Sigmoid colon (tissue), 6 donors: ENCODE measurements at regions not wholly inside any gene's neighbourhood (a gene's known extent, or its start where the extent isn't known, plus 50 kb on each side); places are given as distances from the start of the nearest gene placed in this dataset.
"Not testable (repeated sequence)": the region's sequence is repeated elsewhere in the genome, so short reads cannot be mapped to it uniquely, and the experiment has no call there.

Source experiments
- DNase-seq: peaks from one replicate; pipeline ENCODE4 v3.0.0-alpha.2; 2019
- H3K27ac ChIP-seq, 4 donors: fragments of 200-600 bp; sonication (generic); one replicate each; pipeline ENCODE4 v1.5.1; 2016 to 2019; ENCODE audit warnings: mild to moderate bottlenecking in 1 of 4
- H3K27me3 ChIP-seq, 3 donors: fragments of 200-600 bp; sonication (generic); one replicate each; pipeline ENCODE4 v1.5.1; 2019; ENCODE audit warnings: mild to moderate bottlenecking in 1 of 3
- H3K36me3 ChIP-seq, 4 donors: fragments of 200-600 bp; sonication (generic); one replicate each; pipeline ENCODE4 v1.5.1; 2016 to 2019
- H3K4me1 ChIP-seq, 4 donors: fragments of 200-600 bp; sonication (generic); one replicate each; pipeline ENCODE4 v1.5.1; 2017 to 2019
- H3K4me3 ChIP-seq, 4 donors: fragments of 200-600 bp; sonication (generic); one replicate each; pipeline ENCODE4 v1.5.1; 2017 to 2019; ENCODE audit warnings: mild to moderate bottlenecking in 2 of 4, moderate library complexity in 1 of 4
- H3K9me3 ChIP-seq, 4 donors: fragments of 200-600 bp in 3 of 4; sonication (generic) in 3 of 4; one replicate each; pipeline versions ENCODE4 v1.5.1 to v1.6.1; 2013 to 2019
- EP300 ChIP-seq, 4 donors: sonication (generic); formaldehyde crosslinking; IDR thresholded peaks; one replicate each; pipeline ENCODE4 v1.6.1; 2017; ENCODE audit warnings: antibody characterized with exemption in 4 of 4
- POLR2A ChIP-seq, 2 donors: fragments of 450-650 bp; IDR thresholded peaks; one replicate each; pipeline ENCODE4 v1.6.1; 2016; ENCODE audit warnings: antibody characterized with exemption in 2 of 2, mild to moderate bottlenecking in 2 of 2, moderate library complexity in 2 of 2
- POLR2AphosphoS5 ChIP-seq, 4 donors: sonication (generic); formaldehyde crosslinking; IDR thresholded peaks; one replicate each; pipeline ENCODE4 v1.6.1; 2017; ENCODE audit warnings: antibody characterized with exemption in 4 of 4
- WGBS, 2 donors: extraction: QIAGEN DNeasy Blood & Tissue Kit; methylation state at CpG; one replicate each; pipeline ENCODE4 v1.1.7; 2013; 5-methylcytosine and 5-hydroxymethylcytosine counted together
- intact Hi-C: fragments of 100-400 bp; cut with DNase I; formaldehyde crosslinking; loops from one replicate; pipeline ENCODE4 v1.15.1; 2023
- TF ChIP-seq, protein P1 (sequence below), 4 experiments: fragments of 450-650 bp in 3 of 4; fragments of 200-600 bp in 1 of 4; IDR thresholded peaks; one replicate each; pipeline ENCODE4 v1.5.1; 2016 to 2019; ENCODE audit warnings: antibody characterized with exemption in 4 of 4, mild to moderate bottlenecking in 3 of 4, moderate library complexity in 2 of 4
- donor health status: healthy with polysubstance abuse.
- donor health status: healthy.

DNA sequence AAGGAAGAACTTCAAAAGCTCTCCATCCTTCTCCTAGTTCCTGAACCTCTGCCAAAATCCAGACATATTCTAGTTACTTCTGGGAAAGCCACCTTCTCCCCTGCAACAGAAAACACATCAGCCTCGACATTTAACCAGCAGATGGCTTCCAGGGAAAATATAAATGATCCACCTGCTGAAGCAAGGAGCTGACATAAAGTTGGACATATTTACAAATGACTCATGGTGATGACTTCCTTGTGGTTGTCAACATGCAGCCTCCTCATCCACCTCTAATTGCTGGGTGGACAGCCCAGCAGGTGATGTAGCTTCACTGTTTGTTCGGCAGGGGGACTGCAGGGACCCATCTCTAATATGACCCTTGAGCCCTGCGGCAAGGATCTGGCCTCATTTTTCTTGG is 266.0 kb downstream of the C7orf25 start:
- Histone ChIP-seq H3K27ac (no peak overlapping the region), H3K4me1 (no peaks in the 10 kb centered on the region), H3K4me3 (no peak overlapping the region), H3K27me3 (no peaks in the 10 kb centered on the region), H3K36me3 (no peaks in the 10 kb centered on the region), H3K9me3 (no peaks in the 10 kb centered on the region)
- TF ChIP-seq, protein P1, sequence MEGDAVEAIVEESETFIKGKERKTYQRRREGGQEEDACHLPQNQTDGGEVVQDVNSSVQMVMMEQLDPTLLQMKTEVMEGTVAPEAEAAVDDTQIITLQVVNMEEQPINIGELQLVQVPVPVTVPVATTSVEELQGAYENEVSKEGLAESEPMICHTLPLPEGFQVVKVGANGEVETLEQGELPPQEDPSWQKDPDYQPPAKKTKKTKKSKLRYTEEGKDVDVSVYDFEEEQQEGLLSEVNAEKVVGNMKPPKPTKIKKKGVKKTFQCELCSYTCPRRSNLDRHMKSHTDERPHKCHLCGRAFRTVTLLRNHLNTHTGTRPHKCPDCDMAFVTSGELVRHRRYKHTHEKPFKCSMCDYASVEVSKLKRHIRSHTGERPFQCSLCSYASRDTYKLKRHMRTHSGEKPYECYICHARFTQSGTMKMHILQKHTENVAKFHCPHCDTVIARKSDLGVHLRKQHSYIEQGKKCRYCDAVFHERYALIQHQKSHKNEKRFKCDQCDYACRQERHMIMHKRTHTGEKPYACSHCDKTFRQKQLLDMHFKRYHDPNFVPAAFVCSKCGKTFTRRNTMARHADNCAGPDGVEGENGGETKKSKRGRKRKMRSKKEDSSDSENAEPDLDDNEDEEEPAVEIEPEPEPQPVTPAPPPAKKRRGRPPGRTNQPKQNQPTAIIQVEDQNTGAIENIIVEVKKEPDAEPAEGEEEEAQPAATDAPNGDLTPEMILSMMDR (IDR thresholded peaks at IDR 0.05) = no peak
- TF ChIP-seq EP300 (IDR thresholded peaks at IDR 0.05) (no peak), POLR2A (IDR thresholded peaks at IDR 0.05) (no peak), POLR2AphosphoS5 (IDR thresholded peaks at IDR 0.05) (peak in 3 of 4 donors; percentile 34 to 67 (median 57))
- intact Hi-C loops = no loop called here
- WGBS, 2 donors = 56 to 65% methylated on average over 3 of the region's 3 CpGs
- DNase-seq = no peak

GRCh38 chr7:42642699-42643098 is 269.2 kb downstream of the C7orf25 start:
- no peaks in the 10 kb centered on the region for H3K4me1 ChIP-seq
- H3K27me3 ChIP-seq = no peaks in the 10 kb centered on the region
- H3K36me3 ChIP-seq = no peaks in the 10 kb centered on the region
- intact Hi-C loops = no loop called here
- no peak overlapping the region for H3K4me3 ChIP-seq
- TF ChIP-seq EP300 (IDR thresholded peaks at IDR 0.05) = no peak
- TF ChIP-seq, protein P1 (IDR thresholded peaks at IDR 0.05) = no peak
- TF ChIP-seq POLR2AphosphoS5 (IDR thresholded peaks at IDR 0.05) = no peak
- no peak for TF ChIP-seq POLR2A (IDR thresholded peaks at IDR 0.05)
- H3K9me3 ChIP-seq = no peaks in the 10 kb centered on the region
- H3K27ac ChIP-seq = no peak overlapping the region
- no peak for DNase-seq

DNA sequence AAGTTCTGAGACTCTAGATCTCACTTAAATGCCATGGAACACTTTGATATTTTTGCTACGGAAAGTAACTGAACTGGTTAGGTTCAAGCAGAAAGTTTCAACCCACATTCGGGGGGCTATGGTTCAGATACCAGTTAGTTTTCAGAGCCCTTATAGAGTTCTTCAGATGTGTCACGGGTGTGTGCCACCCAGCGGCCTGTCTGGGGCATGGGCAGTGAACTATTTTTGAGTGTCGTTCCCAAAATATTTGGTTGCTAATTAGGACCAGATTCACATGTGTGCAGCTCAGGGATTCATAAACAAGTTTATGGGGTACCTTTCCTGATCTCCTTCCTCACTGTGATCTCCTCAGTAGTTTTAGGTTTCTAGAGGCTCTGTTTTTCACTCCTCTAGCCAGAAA is 271.9 kb downstream of the C7orf25 start:
- intact Hi-C loops = no loop called here
- Histone ChIP-seq H3K36me3 (no peaks in the 10 kb centered on the region), H3K27ac (no peak overlapping the region), H3K9me3 (no peaks in the 10 kb centered on the region), H3K4me1 (no peaks in the 10 kb centered on the region), H3K4me3 (no peak overlapping the region), H3K27me3 (no peaks in the 10 kb centered on the region)
- WGBS, 2 donors = 86 to 90% methylated on average over 5 of the region's 5 CpGs
- TF ChIP-seq, protein P1 (IDR thresholded peaks at IDR 0.05) = no peak
- no peak for TF ChIP-seq POLR2A (IDR thresholded peaks at IDR 0.05)
- TF ChIP-seq POLR2AphosphoS5 (IDR thresholded peaks at IDR 0.05) = no peak
- no peak for TF ChIP-seq EP300 (IDR thresholded peaks at IDR 0.05)
- DNase-seq = no peak

- H3K9me3 ChIP-seq, intact Hi-C loops, H3K27ac ChIP-seq, DNase-seq, H3K36me3 ChIP-seq, H3K4me1 ChIP-seq, H3K4me3 ChIP-seq, H3K27me3 ChIP-seq: not testable (repeated sequence)
- WGBS, 2 donors = 88 to 91% methylated on average over 11 of the region's 11 CpGs
These were observed 275.5 kb downstream of the C7orf25 start for GRCh38 chr7:42636380-42636779.

- Histone ChIP-seq H3K4me3 (no peak overlapping the region), H3K4me1 (peaks cover 0 to 27% (median 18%) of the 10 kb centered on the region in 4 donors), H3K27ac (peak overlapping the region in 2 of 4 donors; percentile 24 to 26), H3K27me3 (no peaks in the 10 kb centered on the region), H3K9me3 (no peaks in the 10 kb centered on the region), H3K36me3 (no peaks in the 10 kb centered on the region)
- intact Hi-C loops = no loop called here
- TF ChIP-seq POLR2A (IDR thresholded peaks at IDR 0.05) = no peak
- DNase-seq = no peak
- 67 to 72% methylated on average over 4 of the region's 4 CpGs for WGBS, 2 donors
These were observed 283.8 kb downstream of the C7orf25 start for GRCh38 chr7:42628054-42628453.

- Histone ChIP-seq H3K27me3 (no peaks in the 10 kb centered on the region), H3K27ac (peak overlapping the region in 2 of 4 donors; percentile 24 to 26), H3K4me3 (no peak overlapping the region), H3K36me3 (no peaks in the 10 kb centered on the region), H3K4me1 (peaks cover 0 to 27% (median 18%) of the 10 kb centered on the region in 4 donors), H3K9me3 (no peaks in the 10 kb centered on the region)
- 63 to 71% methylated on average over 3 of the region's 3 CpGs for WGBS, 2 donors
- DNase-seq = no peak
- TF ChIP-seq POLR2A (IDR thresholded peaks at IDR 0.05) (no peak), EP300 (IDR thresholded peaks at IDR 0.05) (no peak), POLR2AphosphoS5 (IDR thresholded peaks at IDR 0.05) (no peak)
- TF ChIP-seq, protein P1 (IDR thresholded peaks at IDR 0.05) = no peak
- intact Hi-C loops = no loop called here
These were observed 284.2 kb downstream of the C7orf25 start for GRCh38 chr7:42627626-42628025.
